ENCODE measurements at regions not wholly inside any gene's neighbourhood (a gene's known extent, or its start where the extent isn't known, plus 50 kb on each side); places are given as distances from the start of the nearest gene placed in this dataset.
"Not testable (repeated sequence)": the region's sequence is repeated elsewhere in the genome, so short reads cannot be mapped to it uniquely, and the experiment has no call there.

DNA sequence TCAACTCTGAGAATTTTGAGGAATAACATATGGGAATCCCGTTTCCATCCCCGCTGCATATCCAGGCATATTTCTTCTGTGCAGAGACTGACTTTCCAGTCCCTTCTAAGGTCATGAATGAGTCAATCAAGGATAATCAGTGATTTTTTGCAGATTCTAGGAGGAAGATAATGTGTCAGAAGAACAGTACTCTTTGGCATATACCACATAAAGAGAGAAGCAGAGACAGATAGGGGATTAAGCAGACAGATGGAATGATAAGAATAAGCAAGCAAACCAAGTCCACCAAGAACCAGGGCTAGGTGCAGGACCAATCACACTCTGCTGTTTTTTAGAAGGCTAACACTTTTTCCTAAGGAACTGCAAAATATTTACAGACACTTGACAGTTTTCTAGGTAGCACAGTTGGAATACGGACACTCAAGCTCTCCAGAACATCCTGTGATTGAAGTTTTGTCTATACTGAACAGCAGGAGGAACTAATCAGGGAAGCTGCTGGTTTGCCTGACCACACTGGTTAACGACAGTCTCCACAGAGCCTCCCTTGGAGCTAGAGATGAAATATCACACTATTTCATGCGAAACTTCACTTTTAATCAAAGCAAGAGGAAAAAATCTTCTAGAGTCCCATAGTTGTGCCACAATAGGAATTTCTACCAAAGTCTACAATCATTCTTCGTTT is 450.0 kb upstream of the KCNMB2 start:
- DNase-seq: peak; percentile 40

DNA sequence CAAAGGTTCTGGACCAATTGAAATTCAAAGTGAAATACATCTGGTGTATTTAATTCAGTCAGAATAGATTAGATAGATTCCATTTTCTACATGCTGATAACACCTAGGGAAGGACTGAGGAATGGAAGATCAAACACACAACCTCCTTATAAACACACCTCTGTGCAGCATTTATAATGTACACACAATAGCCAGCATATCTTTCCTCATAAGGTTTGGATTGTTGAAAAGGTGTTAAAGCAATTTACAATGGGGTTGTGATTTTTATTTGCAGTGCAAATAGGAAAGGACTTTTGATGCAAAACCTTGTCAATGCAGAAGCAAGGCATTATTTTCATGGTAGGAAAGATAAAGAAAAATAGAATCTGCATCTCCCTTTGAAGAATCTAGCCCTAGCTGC is 448.9 kb upstream of the KCNMB2 start:
- no peak for DNase-seq

DNA sequence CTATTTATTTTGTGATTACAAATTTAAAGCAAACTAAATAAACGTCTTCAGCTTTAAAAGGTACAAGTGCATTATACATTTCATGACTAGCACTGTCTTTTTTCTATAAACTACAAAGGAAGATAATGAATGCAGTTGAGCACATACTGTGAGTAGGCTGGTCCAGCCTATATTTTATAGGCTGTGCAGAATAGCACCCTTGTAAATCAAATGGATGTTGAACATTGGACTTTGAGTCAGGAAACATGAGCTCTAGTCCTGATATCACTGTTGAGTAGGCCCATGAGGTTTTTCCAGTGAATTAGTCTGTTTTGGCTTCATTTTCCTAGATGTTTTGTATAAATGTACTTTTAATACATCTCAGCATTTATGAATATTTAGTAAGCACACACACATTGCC is 447.3 kb upstream of the KCNMB2 start:
- DNase-seq: peak; percentile 36

DNA sequence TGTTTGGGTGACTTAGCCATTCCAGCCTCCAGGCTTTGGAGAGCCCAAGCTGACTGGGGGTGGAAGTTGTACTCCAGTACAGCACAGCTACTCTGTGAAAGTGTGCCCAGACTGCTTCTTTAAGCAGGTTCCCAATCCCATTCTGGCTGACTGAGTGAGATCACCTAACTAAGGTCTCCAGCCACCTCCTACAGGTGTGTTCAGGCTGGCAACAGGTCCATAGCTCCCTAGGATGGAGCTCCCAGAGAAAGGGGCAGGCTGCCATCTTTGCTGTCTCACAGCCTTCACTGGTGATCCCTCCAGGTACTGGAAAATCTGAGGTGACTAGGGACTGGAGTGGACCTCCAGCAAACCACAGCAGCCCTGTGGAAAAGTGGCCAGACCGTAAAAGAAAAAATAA is 445.3 kb upstream of the KCNMB2 start:
- DNase-seq: no peak

DNA sequence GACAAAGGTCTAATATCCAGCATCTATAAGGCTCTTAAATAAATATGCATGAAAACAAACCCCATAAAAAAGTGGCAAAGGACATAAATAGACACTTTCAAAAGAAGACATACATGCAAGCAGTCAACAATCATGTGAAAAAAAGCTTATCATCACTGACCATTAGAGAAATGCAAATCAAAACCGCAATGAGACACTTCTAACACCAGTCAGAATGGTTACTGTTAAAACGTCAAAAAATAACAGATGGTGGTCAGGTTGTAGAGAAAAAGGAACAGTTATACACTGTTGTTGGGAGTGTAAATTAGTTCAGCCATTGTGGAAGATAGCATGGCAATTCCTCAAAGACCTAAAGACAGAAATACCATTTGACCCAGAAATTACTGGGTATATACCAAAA is 440.7 kb upstream of the KCNMB2 start:
- DNase-seq: no peak

DNA sequence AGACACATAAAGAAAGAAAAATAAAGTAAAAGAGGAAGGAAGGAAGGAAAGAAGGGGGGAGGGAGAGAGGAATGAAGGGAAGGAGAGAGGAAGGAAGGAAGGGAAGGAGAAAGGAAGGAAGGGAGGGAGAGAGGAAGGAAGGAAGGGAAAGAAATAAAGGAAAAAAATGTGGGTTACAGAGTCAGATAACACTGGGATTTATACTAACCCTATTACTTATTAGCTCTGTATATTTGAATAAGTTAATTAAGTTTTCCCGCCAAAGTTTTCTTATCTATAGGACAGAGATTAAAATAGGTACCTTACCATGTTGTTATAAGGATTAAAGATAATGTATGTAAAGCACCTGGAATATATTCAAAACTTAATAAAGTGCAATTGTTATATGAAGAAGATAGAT is 439.3 kb upstream of the KCNMB2 start:
- DNase-seq: no peak

DNA sequence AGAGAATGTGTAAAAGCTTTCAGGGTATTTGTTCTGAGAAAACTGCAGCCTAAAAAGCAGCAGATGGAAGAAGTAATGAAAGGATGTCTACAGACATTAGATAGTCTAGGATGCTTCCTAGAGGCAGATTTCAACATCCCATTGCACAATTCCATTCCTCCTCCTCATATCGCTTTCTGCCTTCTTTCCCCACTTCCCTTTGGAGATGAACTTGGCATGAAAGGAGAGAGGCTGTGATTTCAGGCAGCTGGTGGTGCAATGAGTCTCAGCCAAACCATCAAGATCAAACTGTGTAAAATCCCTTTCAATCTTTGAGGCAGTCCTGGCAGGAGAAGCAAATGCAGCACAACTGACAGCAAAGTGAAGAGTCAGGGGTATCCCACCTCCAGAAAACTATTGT is 438.7 kb upstream of the KCNMB2 start:
- DNase-seq: no peak

DNA sequence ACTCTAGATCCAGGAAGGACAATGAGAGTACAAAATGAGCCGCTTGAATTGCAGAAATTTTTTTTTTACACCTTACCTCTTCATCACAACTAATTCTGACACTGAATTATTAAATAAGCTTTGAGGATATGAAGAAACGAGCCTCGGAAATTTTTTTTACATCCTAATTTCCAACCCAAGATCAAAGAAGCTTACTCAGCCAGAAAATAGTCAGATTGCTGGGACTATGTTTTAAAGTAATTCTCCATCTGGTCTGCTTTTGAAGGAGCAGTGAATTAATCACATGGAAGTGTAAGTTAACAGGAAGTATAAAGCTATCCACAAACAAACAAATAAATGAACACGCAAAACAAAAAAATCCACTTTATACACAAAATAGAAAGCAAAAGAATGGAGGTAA is 437.0 kb upstream of the KCNMB2 start:
- no peak for DNase-seq

DNA sequence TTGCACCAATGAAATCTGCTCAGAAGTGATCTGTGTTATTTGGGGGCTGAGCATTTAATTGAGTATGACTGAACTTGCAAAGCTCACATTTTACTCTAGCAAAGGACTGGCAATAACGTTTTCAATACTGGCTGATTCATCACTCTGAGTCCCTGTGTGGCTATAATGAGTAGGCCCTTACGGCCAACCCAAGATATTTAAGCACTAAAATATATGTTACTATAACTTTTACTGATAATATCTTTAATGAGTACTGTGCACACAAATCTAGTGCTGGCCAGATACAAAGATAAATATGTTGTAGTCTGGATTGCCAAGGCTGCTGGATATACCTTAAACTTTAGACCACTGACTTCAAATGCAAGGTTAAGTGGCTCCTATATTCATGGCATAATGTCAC is 436.4 kb upstream of the KCNMB2 start:
- no peak for DNase-seq

DNA sequence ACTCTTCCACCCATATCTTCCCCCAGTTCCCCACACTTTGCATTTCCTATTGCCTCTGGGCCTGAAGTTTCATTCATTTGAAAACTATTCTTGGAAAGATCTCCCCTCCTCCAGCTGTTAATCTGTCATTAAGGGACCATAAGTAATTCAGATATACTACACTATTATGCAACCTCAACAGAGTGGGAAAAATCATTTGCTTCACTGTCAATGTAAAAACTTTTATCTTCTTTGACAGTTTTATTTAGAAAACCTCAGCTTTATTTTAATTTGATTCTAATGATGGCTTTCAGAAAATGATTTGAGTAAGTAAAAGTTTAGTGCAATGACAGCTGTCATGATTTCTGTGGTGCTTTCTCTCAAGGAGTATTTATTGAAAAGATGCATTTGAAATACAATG is 435.3 kb upstream of the KCNMB2 start:
- no peak for DNase-seq

DNA sequence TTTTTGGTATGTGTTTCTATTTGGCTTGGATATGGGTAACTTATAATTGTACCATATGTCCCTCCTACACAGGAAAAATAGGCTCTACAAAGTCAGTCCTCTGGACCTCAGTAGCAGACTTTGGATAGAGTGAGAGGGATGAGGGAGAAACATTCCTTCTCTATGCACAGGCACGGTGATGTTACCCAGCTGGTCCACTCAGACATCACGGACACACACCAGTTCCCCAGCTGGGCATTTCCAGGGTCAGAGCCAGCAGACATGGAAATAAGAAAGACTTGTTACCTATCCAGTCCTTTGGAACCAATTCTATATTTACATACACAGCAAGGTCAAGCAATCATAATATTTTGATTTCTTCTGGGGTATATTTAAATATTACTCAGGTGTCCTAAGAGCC is 433.1 kb upstream of the KCNMB2 start:
- no peak for DNase-seq

DNA sequence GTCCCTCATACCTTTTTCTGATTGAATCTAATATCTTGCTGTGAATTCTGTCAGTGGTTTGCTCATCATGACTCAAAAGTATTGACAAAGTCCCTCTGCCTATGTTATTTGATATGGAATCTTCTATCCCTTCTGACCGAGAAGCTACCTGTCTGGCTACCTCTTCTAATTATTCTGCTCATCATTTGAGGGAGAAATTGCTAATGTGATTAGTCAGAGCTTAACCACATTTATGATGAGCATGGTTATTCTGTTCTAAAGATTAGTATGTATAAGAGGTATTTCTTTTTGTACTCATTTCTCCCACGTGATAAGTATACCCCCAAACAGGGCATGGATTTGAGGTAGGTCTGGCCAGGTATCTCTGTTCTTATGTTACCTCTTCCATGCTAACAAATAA is 428.4 kb upstream of the KCNMB2 start:
- no peak for DNase-seq

DNA sequence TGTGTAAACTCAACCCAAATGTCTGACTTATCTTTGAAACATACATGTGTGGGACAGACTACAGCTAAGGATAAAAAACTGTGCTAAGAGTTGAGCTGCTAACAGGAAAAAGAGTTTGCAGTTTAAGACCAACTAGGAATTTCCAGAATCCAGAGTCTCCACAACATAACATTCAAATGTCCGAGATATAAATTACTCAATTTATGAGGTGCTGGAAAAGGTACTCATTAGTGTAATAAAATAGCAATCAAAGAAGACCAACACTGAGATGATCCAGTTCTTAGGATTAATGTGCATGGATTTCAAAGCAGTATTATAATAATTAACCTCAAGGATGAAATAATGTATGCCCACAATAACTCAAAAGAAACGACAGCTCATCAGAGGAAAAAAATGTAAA is 426.5 kb upstream of the KCNMB2 start:
- DNase-seq: no peak

DNA sequence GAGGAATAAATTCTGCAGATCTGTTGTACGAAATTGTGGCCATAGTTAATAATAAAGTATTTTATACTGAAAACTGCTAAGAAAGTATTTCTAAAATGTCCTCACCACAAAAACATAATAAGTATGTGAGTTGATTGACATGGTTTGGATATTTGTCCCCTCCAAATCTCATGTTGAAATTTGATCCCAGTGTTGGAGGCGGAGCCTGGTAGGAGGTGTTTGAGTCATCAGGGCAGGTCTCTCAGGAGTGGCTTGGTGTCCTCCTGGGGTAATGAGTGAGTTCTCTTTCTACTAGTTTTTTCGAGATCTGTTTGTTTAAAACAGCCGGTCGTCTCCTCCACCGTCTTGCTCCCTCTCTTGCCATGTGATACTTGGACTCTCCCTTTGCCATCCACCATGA is 424.1 kb upstream of the KCNMB2 start:
- peak; percentile 38 for DNase-seq

DNA sequence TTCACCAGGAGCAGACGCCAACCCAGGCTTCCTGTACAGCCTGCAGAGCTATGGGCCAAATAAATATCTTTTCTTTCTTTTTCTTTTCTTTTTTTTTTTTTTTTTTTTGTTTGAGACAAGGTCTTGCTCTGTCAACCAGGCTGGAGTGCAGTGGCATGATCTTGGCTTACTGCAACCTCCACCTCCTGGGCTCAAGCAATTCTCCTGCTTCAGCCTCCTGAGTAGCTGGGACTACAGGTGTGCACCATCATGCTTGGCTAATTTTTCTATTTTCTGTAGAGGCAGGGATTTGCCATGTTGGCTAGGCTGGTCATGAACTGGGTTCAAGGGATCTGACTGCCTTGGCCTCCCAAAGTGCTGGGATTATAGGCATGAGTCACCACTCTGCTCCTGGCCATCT is 423.7 kb upstream of the KCNMB2 start:
- not testable (repeated sequence) for DNase-seq

DNA sequence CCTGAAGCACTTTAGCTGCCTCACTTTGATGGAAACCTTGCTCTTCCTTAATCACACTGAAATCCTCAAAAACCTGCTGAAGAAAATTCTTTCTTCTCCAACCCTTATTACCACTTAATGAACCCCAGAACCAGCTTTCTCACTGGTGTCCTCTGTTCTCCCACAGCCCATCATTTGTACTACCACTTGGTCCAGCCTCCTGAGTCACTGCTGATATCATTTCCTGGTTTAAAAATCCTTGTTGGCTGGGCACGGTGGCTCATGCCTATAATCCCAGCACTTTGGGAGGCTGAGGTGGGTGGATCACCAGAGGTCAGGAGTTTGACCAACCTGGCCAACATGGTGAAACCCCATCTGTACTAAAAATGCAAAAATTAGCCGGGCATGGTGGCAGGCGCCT is 418.6 kb upstream of the KCNMB2 start:
- DNase-seq: no peak

DNA sequence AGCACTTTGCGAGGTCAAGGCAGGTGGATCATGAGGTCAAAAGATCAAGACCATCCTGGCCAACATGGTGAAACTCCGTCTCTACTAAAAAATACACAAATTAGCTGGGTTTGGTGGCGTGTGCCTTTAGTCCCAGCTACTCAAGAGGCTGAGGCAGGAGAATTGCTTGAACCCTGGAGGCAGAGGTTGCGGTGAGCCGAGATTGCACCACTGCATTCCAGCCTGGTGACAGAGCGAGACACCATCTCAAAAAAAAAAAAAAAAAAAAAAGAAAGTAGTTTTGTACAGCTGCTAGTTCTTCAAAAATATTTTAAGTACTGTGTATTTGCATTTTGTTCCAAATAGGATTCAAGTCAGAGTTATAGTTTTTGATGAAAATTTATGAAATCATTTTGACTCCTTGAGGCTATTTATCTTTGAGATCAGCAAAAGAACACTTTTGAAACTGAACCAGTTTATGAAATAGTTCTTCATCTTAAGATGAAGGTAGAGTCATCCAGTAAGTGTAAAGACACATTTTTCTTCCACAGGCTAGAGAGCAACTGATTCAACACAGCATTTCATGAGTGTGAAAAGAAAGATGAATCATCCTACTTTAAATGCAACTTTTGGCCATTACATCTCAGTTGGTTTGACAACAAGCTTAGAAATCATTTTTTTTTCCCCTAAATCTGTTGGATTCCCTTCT is 416.5 kb upstream of the KCNMB2 start:
- not testable (repeated sequence) for DNase-seq

DNA sequence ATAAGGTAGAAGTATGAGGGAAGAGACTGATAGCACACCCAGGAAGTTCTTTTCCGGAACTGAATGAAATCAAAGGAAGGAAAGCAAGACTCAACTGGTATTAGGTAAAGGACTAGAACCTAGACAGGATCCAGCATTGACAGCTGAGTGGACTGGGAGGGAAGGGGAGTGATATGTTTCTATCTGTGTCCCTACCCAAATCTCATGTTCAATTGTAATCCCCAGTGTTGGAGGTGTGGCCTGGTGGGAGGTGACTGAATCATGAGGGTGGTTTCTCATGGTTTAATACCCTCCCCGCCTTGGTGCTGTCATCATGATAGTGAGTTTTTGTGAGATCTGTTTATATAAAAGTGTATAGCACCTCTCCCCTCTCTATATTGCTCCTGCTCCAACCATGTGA is 415.9 kb upstream of the KCNMB2 start:
- DNase-seq: no peak

DNA sequence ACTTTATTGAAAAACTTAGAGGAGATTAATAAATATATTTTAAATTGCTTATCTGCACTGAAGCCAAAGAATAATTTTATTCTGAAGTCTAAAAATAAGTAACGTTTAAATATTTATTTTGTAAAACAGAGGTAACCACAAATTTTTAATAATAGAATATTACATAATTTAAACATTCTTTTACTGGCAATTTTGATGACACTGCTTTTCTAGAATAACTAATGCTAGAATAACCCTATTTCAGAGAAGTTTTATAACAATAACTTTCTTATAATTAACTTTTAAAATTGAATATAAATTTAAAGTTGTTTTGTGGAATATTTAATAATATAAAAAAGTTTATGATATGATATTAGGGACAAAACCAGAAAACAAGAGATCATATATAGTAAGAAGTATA is 409.6 kb upstream of the KCNMB2 start:
- DNase-seq: no peak

DNA sequence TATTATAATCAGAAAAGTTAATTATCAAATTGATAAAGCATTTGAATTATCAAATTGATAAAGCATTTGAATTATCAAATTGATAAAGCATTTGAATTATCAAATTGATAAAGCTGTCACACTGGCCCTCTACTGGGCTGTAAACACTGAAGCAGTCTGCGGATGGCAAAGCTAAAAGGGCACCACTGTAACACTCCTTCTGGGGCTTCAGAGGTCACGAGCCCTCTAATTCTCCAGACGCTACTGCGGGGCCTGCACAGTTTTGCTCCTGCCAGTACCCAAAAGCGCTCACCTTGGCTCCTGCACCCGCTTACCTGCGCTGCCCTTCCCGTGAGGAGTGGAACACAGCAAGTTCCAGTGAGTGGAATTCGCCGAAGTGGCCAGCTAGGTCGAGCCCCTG is 409.0 kb upstream of the KCNMB2 start:
- DNase-seq: no peak

DNA sequence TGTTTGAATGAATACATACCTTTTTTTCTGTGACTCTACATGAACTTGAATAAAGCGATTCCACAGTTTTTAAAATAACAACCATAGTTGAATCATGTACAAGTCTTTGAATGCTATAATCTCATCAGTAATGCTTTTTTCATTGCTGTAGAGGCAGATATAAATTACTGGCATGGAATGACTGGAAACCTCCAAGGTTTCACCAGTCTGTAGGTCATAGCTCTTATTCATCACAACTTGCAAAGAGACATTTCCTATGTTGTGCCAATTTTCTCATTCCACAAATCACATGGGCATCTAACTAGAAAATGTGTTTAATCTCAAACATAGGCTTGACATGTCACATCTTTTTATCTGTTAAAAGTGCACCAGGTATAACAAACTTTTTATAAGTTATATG is 407.1 kb upstream of the KCNMB2 start:
- no peak for DNase-seq

DNA sequence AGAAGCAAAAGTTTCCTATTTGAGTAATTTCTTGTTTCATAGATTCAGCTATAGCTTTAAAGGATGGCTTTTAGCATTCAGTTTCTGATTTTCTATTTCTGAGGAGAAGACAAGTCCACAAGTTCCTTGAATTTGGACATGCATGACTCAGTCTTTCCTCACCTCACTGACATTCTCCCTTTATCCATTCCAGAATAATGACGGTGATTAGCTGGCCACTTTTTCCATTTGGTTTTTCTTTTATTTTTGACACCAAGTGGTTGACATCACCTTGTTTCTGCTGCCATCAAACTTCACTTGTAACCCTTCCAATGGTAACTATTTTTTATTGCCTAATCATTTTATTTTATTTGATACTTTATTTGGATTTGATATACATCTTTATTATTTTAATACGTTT is 404.4 kb upstream of the KCNMB2 start:
- DNase-seq: no peak

DNA sequence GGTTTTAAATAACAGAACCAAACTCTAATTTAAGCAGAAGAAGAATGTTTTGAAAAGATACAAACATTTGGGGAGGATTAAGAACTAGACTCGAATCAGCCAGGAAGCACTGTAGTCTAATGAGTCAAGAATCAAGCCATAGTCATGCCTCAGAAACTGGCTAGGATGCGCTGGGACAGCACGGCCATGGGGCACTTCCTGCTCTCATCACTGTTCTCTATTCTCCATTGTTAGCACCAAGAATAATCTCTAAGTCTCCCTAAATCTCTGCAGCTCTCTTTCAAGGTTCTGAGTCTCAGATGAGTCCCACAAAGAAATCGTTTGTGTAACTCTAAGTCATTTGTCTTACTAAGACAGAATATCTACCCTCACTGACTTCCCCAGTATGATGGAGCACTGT is 399.0 kb upstream of the KCNMB2 start:
- DNase-seq: no peak

DNA sequence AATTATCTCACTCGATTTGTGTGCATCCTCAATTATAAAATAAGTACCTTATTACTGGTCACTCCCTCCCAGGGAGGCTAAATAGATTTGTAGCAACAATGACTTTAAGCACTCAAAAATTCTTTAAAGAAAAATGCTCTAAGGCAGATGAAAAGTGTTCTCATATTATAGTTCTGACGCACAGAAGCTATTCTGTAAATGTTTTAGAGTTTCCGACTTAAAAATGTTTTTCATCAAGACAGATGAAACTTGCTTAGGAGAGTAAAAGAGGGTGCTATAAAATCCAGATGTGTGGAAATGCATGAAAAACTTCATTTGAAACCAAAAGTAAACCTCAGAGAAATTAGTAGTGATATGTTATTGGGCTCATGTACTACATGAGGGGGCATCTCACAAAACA is 398.4 kb upstream of the KCNMB2 start:
- no peak for DNase-seq

DNA sequence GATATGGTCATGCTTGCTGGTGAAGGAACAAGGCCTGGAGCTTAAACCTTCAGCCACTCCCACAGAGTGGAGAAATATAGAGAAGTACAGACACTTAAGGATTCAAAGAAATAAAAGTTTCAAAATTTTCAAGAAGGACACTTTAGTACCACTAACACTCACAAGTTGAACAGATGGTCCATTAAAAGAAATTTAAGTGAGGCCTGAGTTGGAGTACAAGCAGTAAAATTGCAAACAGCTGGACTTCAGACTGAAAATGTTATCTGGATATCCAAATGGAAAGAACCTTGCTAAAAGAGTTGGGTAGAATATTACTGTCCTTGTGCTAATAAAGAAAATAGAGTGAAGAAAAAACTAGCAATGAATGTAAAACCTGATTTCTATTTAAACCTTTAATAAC is 397.1 kb upstream of the KCNMB2 start:
- no peak for DNase-seq

Measured in DMS53 (cell line).